Trophoblast cell (in vitro differentiated cells and primary cell): ENCODE measurements at regions not wholly inside any gene's neighbourhood (a gene's known extent, or its start where the extent isn't known, plus 50 kb on each side); places are given as distances from the start of the nearest gene placed in this dataset.

ENCODE experiments used
- DNase-seq, 2 donors: peaks; one replicate each; pipeline ENCODE4 v3.0.0-alpha.2; 2016
- H2AFZ ChIP-seq: 2 replicates; pipeline ENCODE4 v1.6.1; 2013; ENCODE audit warnings: low read length, moderate library complexity, mild to moderate bottlenecking; ENCODE audit not compliant: insufficient read depth, poor library complexity
- H2AK5ac ChIP-seq: 2 replicates; pipeline ENCODE4 v1.6.1; 2013; ENCODE audit warnings: mild to moderate bottlenecking, low read length
- H2BK120ac ChIP-seq: 2 replicates; pipeline ENCODE4 v1.6.1; 2013; ENCODE audit warnings: low read length, mild to moderate bottlenecking, moderate library complexity; ENCODE audit not compliant: insufficient read depth, poor library complexity
- H2BK12ac ChIP-seq: 2 replicates; pipeline ENCODE4 v1.6.1; 2013; ENCODE audit warnings: mild to moderate bottlenecking, low read length, moderate library complexity
- H2BK5ac ChIP-seq: 2 replicates; pipeline ENCODE4 v1.6.1; 2013; ENCODE audit warnings: low read length, low read depth, moderate library complexity, mild to moderate bottlenecking; ENCODE audit not compliant: poor library complexity
- H3K14ac ChIP-seq: 2 replicates; pipeline ENCODE4 v1.6.1; 2013; ENCODE audit warnings: mild to moderate bottlenecking, low read length
- H3K18ac ChIP-seq: 2 replicates; pipeline ENCODE4 v1.6.1; 2013; ENCODE audit warnings: mild to moderate bottlenecking, low read length
- H3K23ac ChIP-seq: 2 replicates; pipeline ENCODE4 v1.6.1; 2013; ENCODE audit warnings: low read length
- H3K27ac ChIP-seq: 2 replicates; pipeline ENCODE4 v1.5.1; 2013; ENCODE audit warnings: low read depth, mild to moderate bottlenecking, inconsistent platforms, low read length, moderate library complexity
- H3K27me3 ChIP-seq: 2 replicates; pipeline ENCODE4 v1.6.1; 2013; ENCODE audit warnings: inconsistent platforms, mild to moderate bottlenecking, low read length, moderate library complexity; ENCODE audit not compliant: insufficient read depth
- H3K36me3 ChIP-seq, 2 experiments: 1 replicate in 1 of 2; 2 replicates in 1 of 2; pipeline ENCODE4 v1.6.1; 2013; ENCODE audit warnings: low read length in 2 of 2, mild to moderate bottlenecking in 2 of 2, moderate library complexity in 1 of 2; ENCODE audit not compliant: insufficient read depth in 2 of 2, control insufficient read depth in 1 of 2
- H3K4ac ChIP-seq: 2 replicates; pipeline ENCODE4 v1.6.1; 2013; ENCODE audit warnings: low read depth, mild to moderate bottlenecking, low read length, moderate library complexity
- H3K4me1 ChIP-seq, 2 experiments: 1 replicate in 1 of 2; 2 replicates in 1 of 2; pipeline ENCODE4 v1.6.1; 2013; ENCODE audit warnings: low read length in 2 of 2, mild to moderate bottlenecking in 2 of 2, moderate library complexity in 1 of 2; ENCODE audit not compliant: insufficient read depth in 2 of 2, control insufficient read depth in 1 of 2
- H3K4me2 ChIP-seq: 2 replicates; pipeline ENCODE4 v1.6.1; 2013; ENCODE audit warnings: inconsistent platforms, mild to moderate bottlenecking, low read length, moderate library complexity
- H3K4me3 ChIP-seq: 2 replicates; pipeline ENCODE4 v1.5.1; 2013; ENCODE audit warnings: mild to moderate bottlenecking, low read depth, low read length, inconsistent platforms
- H3K79me1 ChIP-seq: one replicate; pipeline ENCODE4 v1.6.1; 2013; ENCODE audit warnings: low read length
- H3K79me2 ChIP-seq: 2 replicates; pipeline ENCODE4 v1.6.1; 2013; ENCODE audit warnings: low read length, mild to moderate bottlenecking; ENCODE audit not compliant: control insufficient read depth, insufficient read depth, poor library complexity
- H3K9ac ChIP-seq: 2 replicates; pipeline ENCODE4 v1.6.1; 2013; ENCODE audit warnings: mild to moderate bottlenecking, low read length
- H3K9me3 ChIP-seq: 2 replicates; pipeline ENCODE4 v1.6.1; 2013; ENCODE audit warnings: low read depth, mild to moderate bottlenecking, control low read depth, inconsistent platforms, low read length; ENCODE audit not compliant: insufficient read depth
- H4K12ac ChIP-seq: 2 replicates; pipeline ENCODE4 v1.6.1; 2013; ENCODE audit warnings: low read depth, mild to moderate bottlenecking, low read length, moderate library complexity
- H4K8ac ChIP-seq: 2 replicates; pipeline ENCODE4 v1.6.1; 2013; ENCODE audit warnings: low read depth, mild to moderate bottlenecking, low read length, moderate library complexity
- H4K91ac ChIP-seq: one replicate; pipeline ENCODE4 v1.6.1; 2013; ENCODE audit warnings: low read depth, mild to moderate bottlenecking, low read length, moderate library complexity
- WGBS: extraction: QIAGEN DNeasy Blood & Tissue Kit; methylation state at CpG from one replicate; pipeline ENCODE4 v1.1.7; 2013; ENCODE audit warnings: missing lambda C conversion rate; ENCODE audit not compliant: insufficient read length, insufficient coverage; ENCODE audit errors: extremely low coverage; 5-methylcytosine and 5-hydroxymethylcytosine counted together

GRCh38 chr20:53797085-53797484, 203.4 kb upstream of the ZNF217 start:
- WGBS = no CpG with 5 or more reads among the region's 4 CpGs
- no peak for DNase-seq

DNA sequence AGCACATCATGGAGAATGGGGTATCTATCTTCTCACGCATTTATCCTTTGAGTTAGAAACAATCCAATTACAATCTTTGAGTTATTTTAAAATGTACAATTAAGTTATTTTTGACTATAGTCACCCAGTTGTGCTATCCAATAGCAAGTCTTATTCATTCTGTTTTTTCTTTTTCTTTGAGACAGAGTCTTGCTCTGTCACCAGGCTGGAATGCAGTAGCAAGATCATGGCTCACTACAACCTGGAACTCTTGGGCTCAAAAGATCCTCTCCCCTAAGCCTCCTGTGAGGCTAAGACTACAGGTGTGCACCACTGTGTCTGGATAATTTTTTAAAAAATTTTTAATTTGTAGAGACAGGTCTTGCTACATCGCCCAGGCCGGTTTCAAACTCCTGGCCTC, 201.5 kb upstream of the ZNF217 start:
- H4K12ac ChIP-seq = no peak overlapping the region

More at GRCh38 chr20:53797085-53797484, 203.4 kb upstream of the ZNF217 start:
- Histone ChIP-seq H3K27me3 (no peaks in the 10 kb centered on the region), H3K9ac (no peak overlapping the region), H3K14ac (no peak overlapping the region), H3K79me1 (peaks cover 14% of the 10 kb centered on the region), H3K9me3 (no peaks in the 10 kb centered on the region), H3K27ac (no peak overlapping the region), H2BK120ac (no peak overlapping the region), H3K23ac (no peak overlapping the region), H2AFZ (no peak overlapping the region), H2BK5ac (no peak overlapping the region), H2AK5ac (no peak overlapping the region), H3K4me2 (no peak overlapping the region), H4K8ac (no peak overlapping the region), H4K91ac (no peak overlapping the region), H3K36me3 (no peaks in the 10 kb centered on the region), H2BK12ac (no peak overlapping the region), H3K4me3 (no peak overlapping the region), H3K4ac (no peak overlapping the region), H4K12ac (no peak overlapping the region), H3K79me2 (no peaks in the 10 kb centered on the region), H3K18ac (no peak overlapping the region), H3K4me1 (peaks cover 0 to 3% of the 10 kb centered on the region in 2 experiments)

DNA sequence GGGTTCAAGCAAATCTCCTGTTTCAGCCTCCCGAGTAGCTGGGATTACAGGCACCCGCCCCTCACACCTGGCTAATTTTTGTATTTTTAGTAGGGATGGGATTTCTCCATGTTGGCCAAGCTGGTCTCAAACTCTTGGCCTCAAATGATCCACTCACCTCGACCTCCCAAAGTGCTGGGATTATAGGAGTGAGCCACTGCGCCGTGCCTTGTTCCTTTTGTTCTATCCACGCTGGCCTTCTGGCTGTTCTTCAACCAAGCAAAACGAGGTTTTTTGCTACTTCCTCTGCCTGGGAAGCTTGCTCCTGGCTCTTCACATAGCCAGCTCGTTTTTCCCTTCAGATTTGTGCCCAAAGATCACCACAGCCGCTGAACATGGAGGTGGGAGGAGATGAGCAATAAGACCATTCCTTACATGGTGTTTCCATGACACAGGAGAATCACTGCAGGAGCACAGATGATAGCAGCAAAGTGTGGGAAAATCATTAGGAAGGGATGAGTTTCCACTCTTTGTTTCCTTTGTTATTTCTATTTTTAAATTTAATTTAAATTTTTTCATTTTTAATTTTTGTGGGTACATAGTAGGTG, 201.0 kb upstream of the ZNF217 start:
- no CpG with 5 or more reads among the region's 9 CpGs for WGBS
- H3K4me1 ChIP-seq = peaks cover 2 to 8% of the 10 kb centered on the region in 2 experiments

More for the DNA sequence above, 201.5 kb upstream of the ZNF217 start:
- Histone ChIP-seq H3K14ac (no peak overlapping the region), H3K4me2 (no peak overlapping the region), H3K27ac (no peak overlapping the region), H3K9me3 (no peaks in the 10 kb centered on the region), H3K27me3 (no peaks in the 10 kb centered on the region), H3K9ac (no peak overlapping the region), H3K79me1 (peaks cover 18% of the 10 kb centered on the region), H3K4me1 (peaks cover 2 to 8% of the 10 kb centered on the region in 2 experiments), H2AFZ (no peak overlapping the region), H4K8ac (no peak overlapping the region), H3K36me3 (no peaks in the 10 kb centered on the region), H3K23ac (no peak overlapping the region), H2BK5ac (no peak overlapping the region), H3K4ac (no peak overlapping the region), H2AK5ac (no peak overlapping the region), H3K79me2 (no peaks in the 10 kb centered on the region), H3K18ac (no peak overlapping the region), H2BK120ac (no peak overlapping the region), H2BK12ac (no peak overlapping the region), H4K91ac (no peak overlapping the region), H3K4me3 (no peak overlapping the region)
- peak in 1 of 2 donors; percentile 45 for DNase-seq
- no CpG with 5 or more reads among the region's 3 CpGs for WGBS

DNA sequence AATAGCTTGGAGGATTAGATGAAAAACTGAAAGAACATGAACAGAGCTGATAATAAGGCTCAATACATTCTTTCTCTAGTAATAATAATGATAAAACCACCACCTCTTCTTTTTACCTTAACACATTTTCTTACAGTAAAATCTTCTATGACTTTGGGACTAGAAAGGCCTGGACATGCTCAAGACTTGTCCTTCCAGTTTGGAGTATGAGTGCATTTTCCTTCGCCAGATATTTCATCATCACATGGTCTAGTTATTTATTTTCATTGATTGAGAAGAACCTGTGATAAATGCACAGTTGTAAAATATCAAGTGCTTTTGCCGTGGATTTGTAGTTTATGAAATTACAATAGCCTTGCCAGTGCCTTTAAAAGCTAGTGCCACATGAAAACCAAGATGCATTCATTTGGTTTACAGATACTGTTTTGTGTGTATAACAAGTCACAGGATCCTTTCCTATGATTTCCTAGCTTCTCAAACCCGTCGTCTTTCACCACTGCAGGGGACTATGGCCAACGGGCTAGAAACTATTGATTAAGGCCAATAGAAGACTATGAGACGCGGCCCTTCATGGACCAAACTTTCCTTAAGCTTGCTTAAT, 200.2 kb upstream of the ZNF217 start:
- H2BK12ac ChIP-seq = peak overlapping the region; percentile 52
- peaks cover 16% of the 10 kb centered on the region for H3K79me1 ChIP-seq
- no peak overlapping the region for H3K4me3 ChIP-seq
- WGBS = no CpG with 5 or more reads among the region's 7 CpGs
- peak overlapping the region; percentile 56 for H2AK5ac ChIP-seq
- H3K27me3 ChIP-seq = no peaks in the 10 kb centered on the region
- peak overlapping the region; percentile 37 for H2BK5ac ChIP-seq
- H3K9me3 ChIP-seq = no peaks in the 10 kb centered on the region
- peak overlapping the region; percentile 25 for H4K8ac ChIP-seq
- peak overlapping the region; percentile 56 for H3K14ac ChIP-seq
- H3K9ac ChIP-seq = no peak overlapping the region
- peak in 1 of 2 donors; percentile 73 for DNase-seq
- no peak overlapping the region for H2AFZ ChIP-seq
- H4K12ac ChIP-seq = no peak overlapping the region
- H3K27ac ChIP-seq = no peak overlapping the region
- H4K91ac ChIP-seq = peak overlapping the region; percentile 79
- H3K23ac ChIP-seq = no peak overlapping the region
- H3K4me2 ChIP-seq = no peak overlapping the region
- peak overlapping the region; percentile 43 for H3K18ac ChIP-seq
- no peaks in the 10 kb centered on the region for H3K36me3 ChIP-seq
- peak overlapping the region; percentile 80 for H2BK120ac ChIP-seq
- H3K4ac ChIP-seq = no peak overlapping the region
- H3K4me1 ChIP-seq = peaks cover 2 to 8% of the 10 kb centered on the region in 2 experiments
- no peaks in the 10 kb centered on the region for H3K79me2 ChIP-seq

More for the DNA sequence above, 201.0 kb upstream of the ZNF217 start:
- Histone ChIP-seq H3K79me1 (peaks cover 16% of the 10 kb centered on the region), H3K27me3 (no peaks in the 10 kb centered on the region), H3K79me2 (no peaks in the 10 kb centered on the region), H3K14ac (no peak overlapping the region), H3K18ac (peak overlapping the region; percentile 89), H3K9ac (no peak overlapping the region), H3K4ac (no peak overlapping the region), H3K4me3 (no peak overlapping the region), H4K8ac (peak overlapping the region; percentile 74), H2AK5ac (no peak overlapping the region), H2BK12ac (peak overlapping the region; percentile 94), H3K36me3 (no peaks in the 10 kb centered on the region), H2AFZ (no peak overlapping the region), H2BK5ac (peak overlapping the region; percentile 7), H3K9me3 (no peaks in the 10 kb centered on the region), H3K27ac (no peak overlapping the region), H3K4me2 (no peak overlapping the region), H3K23ac (no peak overlapping the region), H4K91ac (peak overlapping the region; percentile 79), H2BK120ac (peak overlapping the region; percentile 80), H4K12ac (no peak overlapping the region)
- peak in 1 of 2 donors; percentile 31 for DNase-seq
